Neural cell (in vitro differentiated cells): ENCODE measurements at regions not wholly inside any gene's neighbourhood (a gene's known extent, or its start where the extent isn't known, plus 50 kb on each side); places are given as distances from the start of the nearest gene placed in this dataset.
A peak's percentile ranks its signal among the peaks of the same experiment; 100 is the strongest.

Experiments used
- H2AFZ ChIP-seq: fragments of 200-600, 300-800 bp; sonication (generic), shearing (Covaris generic); 2 replicates; pipeline ENCODE4 v1.6.0; 2014; ENCODE audit warnings: low read depth, mild to moderate bottlenecking, antibody characterized with exemption, low read length, moderate library complexity
- H3F3A ChIP-seq: fragments of 200-600 bp; shearing (Covaris generic); 2 replicates; pipeline ENCODE4 v1.6.1; 2016; ENCODE audit warnings: mild to moderate bottlenecking, moderate library complexity, mixed read lengths, antibody characterized with exemption, low read length; ENCODE audit not compliant: insufficient read depth, poor library complexity, severe bottlenecking
- H3K27ac ChIP-seq: fragments of 200-600, 300-800 bp; sonication (generic), shearing (Covaris generic); 2 replicates; pipeline ENCODE4 v1.5.1; 2014; ENCODE audit warnings: mild to moderate bottlenecking, low read length, moderate library complexity
- H3K27me3 ChIP-seq: fragments of 300-800, 200-600 bp; sonication (generic), shearing (Covaris generic); 2 replicates; pipeline ENCODE4 v1.6.0; 2014; ENCODE audit warnings: mild to moderate bottlenecking, low read depth, low read length, moderate library complexity; ENCODE audit not compliant: insufficient read depth
- H3K36me3 ChIP-seq: fragments of 300-800, 200-600 bp; sonication (generic), shearing (Covaris generic); 2 replicates; pipeline ENCODE4 v1.5.1; 2014; ENCODE audit warnings: mild to moderate bottlenecking, antibody characterized with exemption, low read length, moderate library complexity; ENCODE audit not compliant: insufficient read depth
- H3K4me2 ChIP-seq: fragments of 300-800, 200-600 bp; sonication (generic), shearing (Covaris generic); 2 replicates; pipeline ENCODE4 v1.6.0; 2014; ENCODE audit warnings: mild to moderate bottlenecking, low read length
- H3K4me3 ChIP-seq: fragments of 300-800, 200-600 bp; sonication (generic), shearing (Covaris generic); 2 replicates; pipeline ENCODE4 v1.5.1; 2014; ENCODE audit warnings: mild to moderate bottlenecking, low read length, moderate library complexity
- H3K79me2 ChIP-seq: fragments of 200-600 bp; shearing (Covaris generic); replicated peaks from 2 replicates; pipeline ENCODE4 v1.6.0; 2014; ENCODE audit warnings: mild to moderate bottlenecking, low read length, moderate library complexity; ENCODE audit not compliant: insufficient read depth
- H3K9ac ChIP-seq: fragments of 300-800, 200-600 bp; sonication (generic), shearing (Covaris generic); 2 replicates; pipeline ENCODE4 v1.6.1; 2016; ENCODE audit warnings: mild to moderate bottlenecking, low read length, mixed read lengths
- H3K9me2 ChIP-seq: fragments of 200-600 bp; shearing (Covaris generic); 2 replicates; pipeline ENCODE4 v1.6.1; 2016; ENCODE audit warnings: mild to moderate bottlenecking, low read length, mixed read lengths; ENCODE audit not compliant: insufficient read depth
- H3K9me3 ChIP-seq: fragments of 200-600, 300-800 bp; sonication (generic), shearing (Covaris generic); 2 replicates; pipeline ENCODE4 v1.6.1; 2016; ENCODE audit warnings: mild to moderate bottlenecking, mixed run types, low read length, moderate library complexity, mixed read lengths
- H4K20me1 ChIP-seq: fragments of 200-600 bp; shearing (Covaris generic); 2 replicates; pipeline ENCODE4 v1.6.1; 2016; ENCODE audit warnings: mild to moderate bottlenecking, mixed run types; ENCODE audit not compliant: insufficient read depth
- EP300 ChIP-seq: fragments of 450-650 bp; conservative IDR thresholded peaks from 2 replicates; pipeline ENCODE4 v1.6.1; 2014; ENCODE audit warnings: antibody characterized with exemption, mild to moderate bottlenecking, moderate library complexity; ENCODE audit not compliant: poor library complexity, severe bottlenecking
- EZH2 ChIP-seq: fragments of 200-600, 300-800 bp; shearing (Covaris generic), sonication (generic); IDR thresholded peaks from 2 replicates; pipeline ENCODE4 v1.6.1; 2014; ENCODE audit warnings: antibody characterized with exemption, low read length, borderline replicate concordance, mild to moderate bottlenecking; ENCODE audit not compliant: insufficient read depth, poor library complexity, severe bottlenecking
- MXI1 ChIP-seq: fragments of 450-650 bp; conservative IDR thresholded peaks from 2 replicates; pipeline ENCODE4 v1.6.1; 2014; ENCODE audit warnings: antibody characterized with exemption, mild to moderate bottlenecking; ENCODE audit not compliant: poor library complexity, severe bottlenecking
- POLR2AphosphoS5 ChIP-seq: IDR thresholded peaks from 2 replicates; pipeline ENCODE4 v1.6.1; 2012
- RAD21 ChIP-seq: fragments of 450-650 bp; conservative IDR thresholded peaks from 2 replicates; pipeline ENCODE4 v1.6.1; 2014; ENCODE audit warnings: antibody characterized with exemption, mild to moderate bottlenecking, moderate library complexity
- SMC3 ChIP-seq: fragments of 450-650 bp; conservative IDR thresholded peaks from 2 replicates; pipeline ENCODE4 v1.6.1; 2014; ENCODE audit warnings: antibody characterized with exemption, mild to moderate bottlenecking, moderate library complexity; ENCODE audit not compliant: poor library complexity
- TAF1 ChIP-seq: IDR thresholded peaks from 2 replicates; pipeline ENCODE4 v1.6.1; 2012; ENCODE audit warnings: low read depth
- TF ChIP-seq, protein P1 (sequence below): fragments of 450-650 bp; IDR thresholded peaks from 2 replicates; pipeline ENCODE4 v1.5.1; 2014; ENCODE audit warnings: antibody characterized with exemption, mild to moderate bottlenecking, moderate library complexity; ENCODE audit not compliant: poor library complexity, severe bottlenecking
- TF ChIP-seq, protein P2 (sequence below): IDR thresholded peaks from 2 replicates; pipeline ENCODE4 v1.6.1; 2012; ENCODE audit warnings: borderline replicate concordance

DNA sequence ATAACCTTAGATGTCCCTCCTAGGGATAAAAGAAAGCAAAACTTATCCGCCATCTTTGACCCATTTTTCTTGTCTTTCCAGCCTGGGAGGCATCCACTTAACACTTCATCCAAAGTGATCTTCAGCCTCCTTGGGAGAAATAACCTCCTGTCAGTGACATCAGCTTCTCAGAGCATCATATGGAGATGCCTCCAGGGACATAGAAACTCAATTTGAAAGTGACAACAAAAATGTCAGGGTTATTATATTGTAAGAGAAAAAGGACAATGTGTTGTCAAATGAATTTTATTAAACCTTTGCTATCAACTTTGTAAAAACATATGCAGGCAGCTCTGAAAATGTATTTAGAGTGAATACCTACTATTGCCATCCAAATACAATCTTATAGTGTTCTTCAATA, 371.2 kb upstream of the ADARB2 start:
- H3K36me3 ChIP-seq, result no peaks in the 10 kb centered on the region
- H3K79me2 ChIP-seq, result no peaks in the 10 kb centered on the region
- H3K27ac ChIP-seq, result peak overlapping the region; percentile 42
- no peaks in the 10 kb centered on the region for H3K27me3 ChIP-seq
- H3K9me2 ChIP-seq, result no peaks in the 10 kb centered on the region
- no peaks in the 10 kb centered on the region for H3K9me3 ChIP-seq
- no peaks in the 10 kb centered on the region for H3F3A ChIP-seq
- H4K20me1 ChIP-seq, result no peaks in the 10 kb centered on the region
- TF ChIP-seq EZH2 (no peak), TAF1 (no peak), POLR2AphosphoS5 (peak; percentile 91), RAD21 (no peak), SMC3 (peak; percentile 22), EP300 (peak; percentile 97), MXI1 (no peak)
- TF ChIP-seq, protein P1, sequence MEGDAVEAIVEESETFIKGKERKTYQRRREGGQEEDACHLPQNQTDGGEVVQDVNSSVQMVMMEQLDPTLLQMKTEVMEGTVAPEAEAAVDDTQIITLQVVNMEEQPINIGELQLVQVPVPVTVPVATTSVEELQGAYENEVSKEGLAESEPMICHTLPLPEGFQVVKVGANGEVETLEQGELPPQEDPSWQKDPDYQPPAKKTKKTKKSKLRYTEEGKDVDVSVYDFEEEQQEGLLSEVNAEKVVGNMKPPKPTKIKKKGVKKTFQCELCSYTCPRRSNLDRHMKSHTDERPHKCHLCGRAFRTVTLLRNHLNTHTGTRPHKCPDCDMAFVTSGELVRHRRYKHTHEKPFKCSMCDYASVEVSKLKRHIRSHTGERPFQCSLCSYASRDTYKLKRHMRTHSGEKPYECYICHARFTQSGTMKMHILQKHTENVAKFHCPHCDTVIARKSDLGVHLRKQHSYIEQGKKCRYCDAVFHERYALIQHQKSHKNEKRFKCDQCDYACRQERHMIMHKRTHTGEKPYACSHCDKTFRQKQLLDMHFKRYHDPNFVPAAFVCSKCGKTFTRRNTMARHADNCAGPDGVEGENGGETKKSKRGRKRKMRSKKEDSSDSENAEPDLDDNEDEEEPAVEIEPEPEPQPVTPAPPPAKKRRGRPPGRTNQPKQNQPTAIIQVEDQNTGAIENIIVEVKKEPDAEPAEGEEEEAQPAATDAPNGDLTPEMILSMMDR, result no peak
- TF ChIP-seq, protein P2, sequence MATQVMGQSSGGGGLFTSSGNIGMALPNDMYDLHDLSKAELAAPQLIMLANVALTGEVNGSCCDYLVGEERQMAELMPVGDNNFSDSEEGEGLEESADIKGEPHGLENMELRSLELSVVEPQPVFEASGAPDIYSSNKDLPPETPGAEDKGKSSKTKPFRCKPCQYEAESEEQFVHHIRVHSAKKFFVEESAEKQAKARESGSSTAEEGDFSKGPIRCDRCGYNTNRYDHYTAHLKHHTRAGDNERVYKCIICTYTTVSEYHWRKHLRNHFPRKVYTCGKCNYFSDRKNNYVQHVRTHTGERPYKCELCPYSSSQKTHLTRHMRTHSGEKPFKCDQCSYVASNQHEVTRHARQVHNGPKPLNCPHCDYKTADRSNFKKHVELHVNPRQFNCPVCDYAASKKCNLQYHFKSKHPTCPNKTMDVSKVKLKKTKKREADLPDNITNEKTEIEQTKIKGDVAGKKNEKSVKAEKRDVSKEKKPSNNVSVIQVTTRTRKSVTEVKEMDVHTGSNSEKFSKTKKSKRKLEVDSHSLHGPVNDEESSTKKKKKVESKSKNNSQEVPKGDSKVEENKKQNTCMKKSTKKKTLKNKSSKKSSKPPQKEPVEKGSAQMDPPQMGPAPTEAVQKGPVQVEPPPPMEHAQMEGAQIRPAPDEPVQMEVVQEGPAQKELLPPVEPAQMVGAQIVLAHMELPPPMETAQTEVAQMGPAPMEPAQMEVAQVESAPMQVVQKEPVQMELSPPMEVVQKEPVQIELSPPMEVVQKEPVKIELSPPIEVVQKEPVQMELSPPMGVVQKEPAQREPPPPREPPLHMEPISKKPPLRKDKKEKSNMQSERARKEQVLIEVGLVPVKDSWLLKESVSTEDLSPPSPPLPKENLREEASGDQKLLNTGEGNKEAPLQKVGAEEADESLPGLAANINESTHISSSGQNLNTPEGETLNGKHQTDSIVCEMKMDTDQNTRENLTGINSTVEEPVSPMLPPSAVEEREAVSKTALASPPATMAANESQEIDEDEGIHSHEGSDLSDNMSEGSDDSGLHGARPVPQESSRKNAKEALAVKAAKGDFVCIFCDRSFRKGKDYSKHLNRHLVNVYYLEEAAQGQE, result peak; percentile 69
- H3K4me3 ChIP-seq, result no peak overlapping the region
- no peak overlapping the region for H2AFZ ChIP-seq
- no peak overlapping the region for H3K9ac ChIP-seq
- no peak overlapping the region for H3K4me2 ChIP-seq

DNA sequence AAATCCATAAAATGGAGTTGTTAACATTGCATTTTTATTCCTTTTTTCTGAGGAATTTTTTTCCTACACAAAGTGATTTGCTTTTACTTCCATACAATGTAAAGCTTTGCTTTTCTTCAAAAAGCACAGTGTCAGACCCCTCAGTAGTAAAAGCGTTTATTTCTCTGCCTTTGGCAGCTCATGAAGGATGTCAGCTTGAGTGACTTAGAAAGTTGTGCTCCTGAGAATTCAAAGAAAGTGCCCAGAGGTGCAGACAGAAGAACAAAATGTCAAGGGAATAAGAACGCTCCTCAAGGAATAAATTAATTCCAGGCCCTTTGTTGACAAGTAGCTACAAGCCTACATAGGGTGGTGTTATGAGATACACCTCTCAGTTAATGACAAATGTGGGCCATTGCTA, 369.3 kb upstream of the ADARB2 start:
- H3K9me3 ChIP-seq, result no peaks in the 10 kb centered on the region
- H3K9ac ChIP-seq, result no peak overlapping the region
- no peaks in the 10 kb centered on the region for H3K9me2 ChIP-seq
- H3K27me3 ChIP-seq, result no peaks in the 10 kb centered on the region
- no peak overlapping the region for H2AFZ ChIP-seq
- no peak overlapping the region for H3K4me2 ChIP-seq
- no peaks in the 10 kb centered on the region for H3K36me3 ChIP-seq
- H3K4me3 ChIP-seq, result no peak overlapping the region
- H3F3A ChIP-seq, result no peaks in the 10 kb centered on the region
- TF ChIP-seq EP300 (peak; percentile 91), SMC3 (peak; percentile 25), EZH2 (no peak), TAF1 (no peak), RAD21 (peak; percentile 37), MXI1 (peak; percentile 29), POLR2AphosphoS5 (peak; percentile 51)
- TF ChIP-seq, protein P1, result no peak
- TF ChIP-seq, protein P2, result peak; percentile 23
- H3K79me2 ChIP-seq, result no peaks in the 10 kb centered on the region
- H4K20me1 ChIP-seq, result no peaks in the 10 kb centered on the region
- peak overlapping the region; percentile 14 for H3K27ac ChIP-seq
